NB4 (cell line): ENCODE measurements at regions not wholly inside any gene's neighbourhood (a gene's known extent, or its start where the extent isn't known, plus 50 kb on each side); places are given as distances from the start of the nearest gene placed in this dataset.

Experiments used
- MAX ChIP-seq: IDR thresholded peaks from 2 replicates; pipeline ENCODE4 v1.6.1; 2011; ENCODE audit warnings: low read depth, low read length
- POLR2A ChIP-seq: IDR thresholded peaks from 2 replicates; pipeline ENCODE4 v1.6.1; 2011; ENCODE audit warnings: mild to moderate bottlenecking; ENCODE audit not compliant: insufficient read length; ENCODE audit errors: extremely low read depth
- TF ChIP-seq, protein P1 (sequence below): IDR thresholded peaks from one replicate; pipeline ENCODE4 v1.5.1; 2012; ENCODE audit warnings: low read depth, low read length

DNA sequence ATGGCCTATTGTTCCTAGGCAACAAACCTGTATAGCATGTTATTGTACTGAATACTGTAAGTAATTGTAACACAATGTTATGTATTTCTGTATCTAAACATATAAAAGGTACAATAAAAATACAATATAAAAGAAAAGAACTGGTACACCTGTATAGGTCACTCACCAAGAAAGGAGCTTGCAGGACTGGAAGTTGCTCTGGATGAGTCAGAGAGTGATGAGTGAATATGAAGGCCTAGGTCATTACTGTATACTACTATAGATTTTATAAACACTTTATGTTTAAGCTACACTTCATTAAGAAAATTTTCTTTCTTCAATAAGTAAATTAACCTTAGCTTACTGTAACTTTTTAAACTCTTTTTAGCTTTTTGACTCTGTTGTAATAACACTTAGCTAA, 559.9 kb downstream of the PLPP3 start:
- TF ChIP-seq, protein P1, sequence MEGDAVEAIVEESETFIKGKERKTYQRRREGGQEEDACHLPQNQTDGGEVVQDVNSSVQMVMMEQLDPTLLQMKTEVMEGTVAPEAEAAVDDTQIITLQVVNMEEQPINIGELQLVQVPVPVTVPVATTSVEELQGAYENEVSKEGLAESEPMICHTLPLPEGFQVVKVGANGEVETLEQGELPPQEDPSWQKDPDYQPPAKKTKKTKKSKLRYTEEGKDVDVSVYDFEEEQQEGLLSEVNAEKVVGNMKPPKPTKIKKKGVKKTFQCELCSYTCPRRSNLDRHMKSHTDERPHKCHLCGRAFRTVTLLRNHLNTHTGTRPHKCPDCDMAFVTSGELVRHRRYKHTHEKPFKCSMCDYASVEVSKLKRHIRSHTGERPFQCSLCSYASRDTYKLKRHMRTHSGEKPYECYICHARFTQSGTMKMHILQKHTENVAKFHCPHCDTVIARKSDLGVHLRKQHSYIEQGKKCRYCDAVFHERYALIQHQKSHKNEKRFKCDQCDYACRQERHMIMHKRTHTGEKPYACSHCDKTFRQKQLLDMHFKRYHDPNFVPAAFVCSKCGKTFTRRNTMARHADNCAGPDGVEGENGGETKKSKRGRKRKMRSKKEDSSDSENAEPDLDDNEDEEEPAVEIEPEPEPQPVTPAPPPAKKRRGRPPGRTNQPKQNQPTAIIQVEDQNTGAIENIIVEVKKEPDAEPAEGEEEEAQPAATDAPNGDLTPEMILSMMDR, result no peak
- TF ChIP-seq POLR2A, result no peak
- TF ChIP-seq MAX, result no peak
